ENCODE measurements at regions not wholly inside any gene's neighbourhood (a gene's known extent, or its start where the extent isn't known, plus 50 kb on each side); places are given as distances from the start of the nearest gene placed in this dataset.

DNA sequence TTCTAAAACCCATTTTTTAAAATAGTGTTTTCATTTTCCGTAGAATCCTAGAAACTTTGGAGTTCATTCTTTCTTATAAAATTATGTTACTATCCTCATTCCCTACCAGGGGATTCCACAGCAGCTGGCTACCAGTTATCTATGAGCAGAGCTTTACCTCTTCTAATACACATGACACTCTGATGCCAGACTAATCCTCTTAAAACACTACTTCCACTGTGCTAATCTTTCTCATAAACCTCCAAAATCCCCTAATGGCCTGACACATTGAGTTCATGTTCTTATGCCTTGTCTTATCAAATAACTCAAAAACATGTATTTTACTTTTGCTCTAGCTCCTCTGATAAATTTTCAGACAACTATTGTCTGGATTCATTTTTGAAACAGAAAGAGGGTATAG, 633.6 kb upstream of the FTMT start:
- RAD21 ChIA-PET (ENCODE audit: low non-redundant PET in 1 of 2, low total read pairs in 2 of 2, uncharacterized antibody in 2 of 2, unreplicated experiment in 2 of 2), result no interaction called here
- Histone ChIP-seq H3K9me2 (ENCODE audit: insufficient read depth) (no peaks in the 10 kb centered on the region), H3K9ac (ENCODE audit: low read length) (no peak overlapping the region), H3K4me2 (ENCODE audit: low read length) (no peak overlapping the region), H4K20me1 (ENCODE audit: insufficient read depth) (no peaks in the 10 kb centered on the region), H3K9me3 (ENCODE audit: control insufficient read depth in 1 of 2, insufficient read depth in 1 of 2, low read depth in 1 of 2, low read length in 2 of 2) (no peaks in the 10 kb centered on the region), H3K4me1 (ENCODE audit: control insufficient read depth in 1 of 2, insufficient read depth in 2 of 2, low read length in 2 of 2) (no peaks in the 10 kb centered on the region), H3K36me3 (ENCODE audit: control insufficient read depth in 1 of 2, insufficient read depth in 2 of 2, low read length in 2 of 2) (no peaks in the 10 kb centered on the region), H3K4me3 (replicated peaks in 1 of 2; ENCODE audit: low read depth in 1 of 2, low read length in 2 of 2) (no peak overlapping the region), H2AFZ (ENCODE audit: low read depth, low read length, poor library complexity, severe bottlenecking) (no peak overlapping the region), H3K79me2 (ENCODE audit: insufficient read depth, low read length) (no peaks in the 10 kb centered on the region), H3K27me3 (ENCODE audit: insufficient read depth, low read length) (no peaks in the 10 kb centered on the region), H3K27ac (ENCODE audit: low read depth, low read length) (no peak overlapping the region)
- TF ChIP-seq SRF (IDR thresholded peaks at IDR 0.05; ENCODE audit: low read depth), result no peak
- no peak for TF ChIP-seq YY1 (IDR thresholded peaks at IDR 0.05; ENCODE audit: extremely low read depth, insufficient replicate concordance, low read depth, low read length)
- no peak for TF ChIP-seq ATF3 (IDR thresholded peaks at IDR 0.05)
- no peak for TF ChIP-seq CBX3 (IDR thresholded peaks at IDR 0.05; ENCODE audit: low read depth)
- no peak for TF ChIP-seq MAX (IDR thresholded peaks at IDR 0.05)
- TF ChIP-seq EGR1 (IDR thresholded peaks at IDR 0.05; ENCODE audit: low read depth), result no peak
- TF ChIP-seq EZH2phosphoT487 (IDR thresholded peaks at IDR 0.05; ENCODE audit: borderline replicate concordance), result no peak
- BruUV-seq (replicated peaks), result no TSS peak
- ATAC-seq (no peak), DNase-seq (ENCODE audit: low read depth, low spot score) (no peak)
- POLR2A ChIA-PET, result no interaction called here
- CTCF ChIA-PET, result no interaction called here
- intact Hi-C loops (cut with micrococcal nuclease), result no loop called here

DNA sequence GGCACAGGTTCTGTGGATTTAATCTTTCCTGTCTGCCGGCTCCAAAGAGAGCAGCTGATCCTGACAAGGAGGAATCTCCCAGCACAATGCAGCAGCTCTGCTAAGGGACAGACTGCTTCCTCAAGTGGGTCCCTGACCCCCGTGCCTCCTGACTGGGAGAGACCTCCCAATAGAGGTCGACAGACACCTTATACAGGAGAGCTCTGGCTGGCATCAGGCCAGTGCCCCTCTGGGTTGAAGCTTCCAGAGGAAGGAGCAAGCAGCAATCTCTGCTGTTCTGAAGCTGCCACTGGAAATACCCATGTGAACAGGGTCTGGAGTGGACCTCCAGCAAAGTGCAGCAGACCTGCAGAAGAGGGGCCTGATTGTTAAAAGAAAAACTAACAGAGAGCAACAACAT, 630.2 kb upstream of the FTMT start:
- Histone ChIP-seq H3K9me3 (ENCODE audit: control insufficient read depth in 1 of 2, insufficient read depth in 1 of 2, low read depth in 1 of 2, low read length in 2 of 2) (no peaks in the 10 kb centered on the region), H3K27ac (ENCODE audit: low read depth, low read length) (no peak overlapping the region), H3K4me3 (replicated peaks in 1 of 2; ENCODE audit: low read depth in 1 of 2, low read length in 2 of 2) (no peak overlapping the region), H3K9ac (ENCODE audit: low read length) (no peak overlapping the region), H3K9me2 (ENCODE audit: insufficient read depth) (no peaks in the 10 kb centered on the region), H2AFZ (ENCODE audit: low read depth, low read length, poor library complexity, severe bottlenecking) (no peak overlapping the region), H4K20me1 (ENCODE audit: insufficient read depth) (no peaks in the 10 kb centered on the region), H3K4me1 (ENCODE audit: control insufficient read depth in 1 of 2, insufficient read depth in 2 of 2, low read length in 2 of 2) (no peaks in the 10 kb centered on the region), H3K27me3 (ENCODE audit: insufficient read depth, low read length) (no peaks in the 10 kb centered on the region), H3K79me2 (ENCODE audit: insufficient read depth, low read length) (no peaks in the 10 kb centered on the region), H3K4me2 (ENCODE audit: low read length) (no peak overlapping the region), H3K36me3 (ENCODE audit: control insufficient read depth in 1 of 2, insufficient read depth in 2 of 2, low read length in 2 of 2) (no peaks in the 10 kb centered on the region)
- ChIA-PET POLR2A (no interaction called here), CTCF (no interaction called here), RAD21 (ENCODE audit: low non-redundant PET in 1 of 2, low total read pairs in 2 of 2, uncharacterized antibody in 2 of 2, unreplicated experiment in 2 of 2) (no interaction called here)
- no peak for DNase-seq (ENCODE audit: low read depth, low spot score)
- no TSS peak for BruUV-seq (replicated peaks)
- no peak for ATAC-seq
- intact Hi-C loops (cut with micrococcal nuclease), result no loop called here
- no peak for TF ChIP-seq CEBPB (IDR thresholded peaks at IDR 0.05; ENCODE audit: low read depth)
- TF ChIP-seq ZFX (IDR thresholded peaks at IDR 0.05), result no peak
- TF ChIP-seq JUND (IDR thresholded peaks at IDR 0.05), result no peak
- TF ChIP-seq MAX (IDR thresholded peaks at IDR 0.05), result no peak
- no peak for TF ChIP-seq RAD21 (IDR thresholded peaks at IDR 0.05; ENCODE audit: low read depth)
- TF ChIP-seq TCF7L2 (IDR thresholded peaks at IDR 0.05; ENCODE audit: borderline replicate concordance, extremely low read depth, insufficient read depth, insufficient read length), result no peak
- TF ChIP-seq ATF3 (IDR thresholded peaks at IDR 0.05), result no peak
- no peak for TF ChIP-seq EZH2phosphoT487 (IDR thresholded peaks at IDR 0.05; ENCODE audit: borderline replicate concordance)
- TF ChIP-seq, protein P1, sequence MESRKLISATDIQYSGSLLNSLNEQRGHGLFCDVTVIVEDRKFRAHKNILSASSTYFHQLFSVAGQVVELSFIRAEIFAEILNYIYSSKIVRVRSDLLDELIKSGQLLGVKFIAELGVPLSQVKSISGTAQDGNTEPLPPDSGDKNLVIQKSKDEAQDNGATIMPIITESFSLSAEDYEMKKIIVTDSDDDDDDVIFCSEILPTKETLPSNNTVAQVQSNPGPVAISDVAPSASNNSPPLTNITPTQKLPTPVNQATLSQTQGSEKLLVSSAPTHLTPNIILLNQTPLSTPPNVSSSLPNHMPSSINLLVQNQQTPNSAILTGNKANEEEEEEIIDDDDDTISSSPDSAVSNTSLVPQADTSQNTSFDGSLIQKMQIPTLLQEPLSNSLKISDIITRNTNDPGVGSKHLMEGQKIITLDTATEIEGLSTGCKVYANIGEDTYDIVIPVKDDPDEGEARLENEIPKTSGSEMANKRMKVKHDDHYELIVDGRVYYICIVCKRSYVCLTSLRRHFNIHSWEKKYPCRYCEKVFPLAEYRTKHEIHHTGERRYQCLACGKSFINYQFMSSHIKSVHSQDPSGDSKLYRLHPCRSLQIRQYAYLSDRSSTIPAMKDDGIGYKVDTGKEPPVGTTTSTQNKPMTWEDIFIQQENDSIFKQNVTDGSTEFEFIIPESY (IDR thresholded peaks at IDR 0.05; ENCODE audit: extremely low read depth, insufficient replicate concordance, low read length), result no peak
- TF ChIP-seq CBX3 (IDR thresholded peaks at IDR 0.05; ENCODE audit: low read depth), result no peak
- no peak for TF ChIP-seq EZH2 (IDR thresholded peaks at IDR 0.05)
- no peak for TF ChIP-seq FOSL1 (IDR thresholded peaks at IDR 0.05; ENCODE audit: low read depth)
- TF ChIP-seq YY1 (IDR thresholded peaks at IDR 0.05; ENCODE audit: extremely low read depth, insufficient replicate concordance, low read depth, low read length), result no peak
- TF ChIP-seq, protein P2, sequence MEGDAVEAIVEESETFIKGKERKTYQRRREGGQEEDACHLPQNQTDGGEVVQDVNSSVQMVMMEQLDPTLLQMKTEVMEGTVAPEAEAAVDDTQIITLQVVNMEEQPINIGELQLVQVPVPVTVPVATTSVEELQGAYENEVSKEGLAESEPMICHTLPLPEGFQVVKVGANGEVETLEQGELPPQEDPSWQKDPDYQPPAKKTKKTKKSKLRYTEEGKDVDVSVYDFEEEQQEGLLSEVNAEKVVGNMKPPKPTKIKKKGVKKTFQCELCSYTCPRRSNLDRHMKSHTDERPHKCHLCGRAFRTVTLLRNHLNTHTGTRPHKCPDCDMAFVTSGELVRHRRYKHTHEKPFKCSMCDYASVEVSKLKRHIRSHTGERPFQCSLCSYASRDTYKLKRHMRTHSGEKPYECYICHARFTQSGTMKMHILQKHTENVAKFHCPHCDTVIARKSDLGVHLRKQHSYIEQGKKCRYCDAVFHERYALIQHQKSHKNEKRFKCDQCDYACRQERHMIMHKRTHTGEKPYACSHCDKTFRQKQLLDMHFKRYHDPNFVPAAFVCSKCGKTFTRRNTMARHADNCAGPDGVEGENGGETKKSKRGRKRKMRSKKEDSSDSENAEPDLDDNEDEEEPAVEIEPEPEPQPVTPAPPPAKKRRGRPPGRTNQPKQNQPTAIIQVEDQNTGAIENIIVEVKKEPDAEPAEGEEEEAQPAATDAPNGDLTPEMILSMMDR (IDR thresholded peaks at IDR 0.05 in 2 of 3, conservative IDR thresholded peaks at IDR 0.05 in 1 of 3; ENCODE audit: borderline replicate concordance in 1 of 3, insufficient read depth in 1 of 3, low read depth in 2 of 3, low read length in 2 of 3), result no peak
- TF ChIP-seq SRF (IDR thresholded peaks at IDR 0.05; ENCODE audit: low read depth), result no peak

All from HCT116 (cell line).